Upper lobe of left lung (tissue), 4 donors: ENCODE measurements at regions not wholly inside any gene's neighbourhood (a gene's known extent, or its start where the extent isn't known, plus 50 kb on each side); places are given as distances from the start of the nearest gene placed in this dataset.

ENCODE experiments used
- CTCF ChIP-seq, 6 experiments: fragments of 450-650 bp in 4 of 6; fragments of 200-600 bp in 2 of 6; sonication (generic) in 2 of 6; IDR thresholded peaks; one replicate each; pipeline ENCODE4 v1.5.1; 2016 to 2019; ENCODE audit warnings: antibody characterized with exemption in 6 of 6
- EP300 ChIP-seq, 4 donors: sonication (generic); formaldehyde crosslinking; IDR thresholded peaks; one replicate each; pipeline ENCODE4 v1.5.1; 2017; ENCODE audit warnings: antibody characterized with exemption in 4 of 4, control low read depth in 2 of 4
- POLR2A ChIP-seq, 4 donors: fragments of 450-650 bp; IDR thresholded peaks; one replicate each; pipeline ENCODE4 v1.5.1; 2016 to 2017; ENCODE audit warnings: antibody characterized with exemption in 4 of 4, mild to moderate bottlenecking in 2 of 4
- POLR2AphosphoS5 ChIP-seq, 2 donors: sonication (generic); formaldehyde crosslinking; IDR thresholded peaks; one replicate each; pipeline ENCODE4 v1.5.1; 2017; ENCODE audit warnings: antibody characterized with exemption in 2 of 2

DNA sequence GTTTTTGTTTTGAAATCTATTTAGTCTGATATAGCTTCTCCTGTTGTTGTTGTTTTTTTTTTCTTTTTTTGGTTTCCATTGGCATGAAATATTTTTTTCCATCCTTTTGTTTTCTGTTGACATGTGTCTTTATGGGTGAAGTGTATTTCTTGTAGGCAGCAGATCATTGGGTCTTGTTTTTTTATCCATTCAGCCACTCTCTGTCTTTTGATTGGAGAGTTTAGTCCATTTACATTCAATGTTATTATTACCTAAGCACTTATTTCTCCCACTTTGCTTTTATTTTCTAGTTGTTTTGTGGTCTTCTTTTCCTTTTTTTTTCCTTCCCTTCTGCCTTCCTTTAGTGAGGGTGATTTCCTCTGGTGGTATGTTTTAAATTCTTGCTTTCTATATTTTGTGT is 193.6 kb upstream of the TMEM260 start:
- TF ChIP-seq CTCF (IDR thresholded peaks at IDR 0.05) (no peak), POLR2A (IDR thresholded peaks at IDR 0.05) (no peak), POLR2AphosphoS5 (IDR thresholded peaks at IDR 0.05) (no peak), EP300 (IDR thresholded peaks at IDR 0.05) (no peak)
